HFF-Myc (cell line): ENCODE measurements at regions not wholly inside any gene's neighbourhood (a gene's known extent, or its start where the extent isn't known, plus 50 kb on each side); places are given as distances from the start of the nearest gene placed in this dataset.

Source experiments
- DNase-seq: peaks from one replicate; pipeline ENCODE4 v3.0.0-alpha.2; 2011; ENCODE audit warnings: low read depth; ENCODE audit errors: extremely low read depth
- H3K4me3 ChIP-seq: replicated peaks from 2 replicates; pipeline ENCODE4 v1.5.1; 2011; ENCODE audit warnings: low read depth, mild to moderate bottlenecking, control low read depth, low read length
- TF ChIP-seq, protein P1 (sequence below): IDR thresholded peaks from 2 replicates; pipeline ENCODE4 v1.5.1; 2012; ENCODE audit warnings: mild to moderate bottlenecking, low read depth, low read length, control low read depth; ENCODE audit errors: missing control alignments

DNA sequence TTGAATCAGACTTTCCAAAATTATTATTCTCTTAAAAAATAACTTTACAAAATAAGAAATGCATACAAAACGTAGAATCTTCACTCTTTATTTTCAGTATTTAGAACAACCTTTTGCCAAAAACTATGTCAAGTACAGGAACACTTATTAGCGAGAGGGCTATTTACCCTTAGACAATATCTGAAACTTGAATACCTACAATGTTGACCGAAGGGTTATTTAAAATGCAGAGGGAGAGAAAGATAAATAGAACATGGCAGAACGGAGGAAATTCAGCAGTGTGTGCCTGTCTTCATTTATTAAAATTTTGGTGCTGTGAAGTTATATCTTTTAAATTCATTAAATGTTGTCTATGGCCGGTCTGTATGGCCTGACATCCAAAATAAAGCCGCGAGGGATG, 198.8 kb downstream of the EFNB2 start:
- DNase-seq, result no peak
- no peak overlapping the region for H3K4me3 ChIP-seq
- TF ChIP-seq, protein P1, sequence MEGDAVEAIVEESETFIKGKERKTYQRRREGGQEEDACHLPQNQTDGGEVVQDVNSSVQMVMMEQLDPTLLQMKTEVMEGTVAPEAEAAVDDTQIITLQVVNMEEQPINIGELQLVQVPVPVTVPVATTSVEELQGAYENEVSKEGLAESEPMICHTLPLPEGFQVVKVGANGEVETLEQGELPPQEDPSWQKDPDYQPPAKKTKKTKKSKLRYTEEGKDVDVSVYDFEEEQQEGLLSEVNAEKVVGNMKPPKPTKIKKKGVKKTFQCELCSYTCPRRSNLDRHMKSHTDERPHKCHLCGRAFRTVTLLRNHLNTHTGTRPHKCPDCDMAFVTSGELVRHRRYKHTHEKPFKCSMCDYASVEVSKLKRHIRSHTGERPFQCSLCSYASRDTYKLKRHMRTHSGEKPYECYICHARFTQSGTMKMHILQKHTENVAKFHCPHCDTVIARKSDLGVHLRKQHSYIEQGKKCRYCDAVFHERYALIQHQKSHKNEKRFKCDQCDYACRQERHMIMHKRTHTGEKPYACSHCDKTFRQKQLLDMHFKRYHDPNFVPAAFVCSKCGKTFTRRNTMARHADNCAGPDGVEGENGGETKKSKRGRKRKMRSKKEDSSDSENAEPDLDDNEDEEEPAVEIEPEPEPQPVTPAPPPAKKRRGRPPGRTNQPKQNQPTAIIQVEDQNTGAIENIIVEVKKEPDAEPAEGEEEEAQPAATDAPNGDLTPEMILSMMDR, result no peak

GRCh38 chr13:106332621-106333020, 202.8 kb downstream of the EFNB2 start:
- DNase-seq, result no peak
- TF ChIP-seq, protein P1, result no peak

GRCh38 chr13:106331116-106331515, 204.3 kb downstream of the EFNB2 start:
- TF ChIP-seq, protein P1, result no peak
- H3K4me3 ChIP-seq, result no peak overlapping the region
- DNase-seq, result no peak

More at GRCh38 chr13:106332621-106333020, 202.8 kb downstream of the EFNB2 start:
- no peak overlapping the region for H3K4me3 ChIP-seq

- TF ChIP-seq, protein P1, result no peak
- H3K4me3 ChIP-seq, result no peak overlapping the region
- DNase-seq, result no peak
Measured at GRCh38 chr13:106329941-106330340, 205.5 kb downstream of the EFNB2 start.

DNA sequence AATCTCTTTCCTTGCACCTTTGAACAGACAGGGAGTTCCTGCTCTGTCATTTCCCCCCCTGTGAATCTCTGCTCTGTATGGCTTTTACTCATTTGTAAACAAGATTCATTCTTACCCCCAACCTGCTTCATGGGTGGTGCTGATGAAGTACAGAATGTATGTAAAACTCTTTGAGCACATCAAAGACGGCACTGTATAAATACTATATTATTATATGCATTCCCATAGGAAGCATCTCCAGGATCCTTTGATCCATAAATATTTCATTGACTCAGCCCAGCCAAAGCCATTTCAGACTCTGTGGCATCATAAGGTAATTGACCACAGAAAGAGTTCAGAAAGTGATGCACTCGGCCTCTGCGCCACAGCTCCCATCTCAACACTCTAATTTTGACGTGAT, 208.7 kb downstream of the EFNB2 start:
- DNase-seq, result no peak
- no peak overlapping the region for H3K4me3 ChIP-seq
- TF ChIP-seq, protein P1, result no peak

DNA sequence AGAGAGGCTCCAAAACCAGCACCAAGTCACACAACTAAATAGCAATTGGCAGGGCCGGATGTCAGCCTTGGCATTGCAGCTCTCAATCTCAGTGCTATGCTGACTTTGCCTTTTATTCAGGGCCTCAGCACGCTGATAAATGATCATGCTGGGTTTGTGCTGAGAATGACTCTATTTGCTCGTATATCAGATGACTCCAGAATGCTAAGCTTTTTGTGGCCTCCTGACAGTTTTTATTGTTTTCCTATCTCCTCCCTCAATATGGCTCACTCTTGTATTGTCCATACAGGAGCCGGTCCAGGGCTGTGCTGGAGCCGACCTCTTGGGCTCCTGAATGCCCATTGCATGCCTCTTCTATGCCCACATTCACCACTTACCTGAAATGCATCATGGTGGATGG, 211.0 kb downstream of the EFNB2 start:
- H3K4me3 ChIP-seq, result no peak overlapping the region
- no peak for DNase-seq
- TF ChIP-seq, protein P1, result no peak

DNA sequence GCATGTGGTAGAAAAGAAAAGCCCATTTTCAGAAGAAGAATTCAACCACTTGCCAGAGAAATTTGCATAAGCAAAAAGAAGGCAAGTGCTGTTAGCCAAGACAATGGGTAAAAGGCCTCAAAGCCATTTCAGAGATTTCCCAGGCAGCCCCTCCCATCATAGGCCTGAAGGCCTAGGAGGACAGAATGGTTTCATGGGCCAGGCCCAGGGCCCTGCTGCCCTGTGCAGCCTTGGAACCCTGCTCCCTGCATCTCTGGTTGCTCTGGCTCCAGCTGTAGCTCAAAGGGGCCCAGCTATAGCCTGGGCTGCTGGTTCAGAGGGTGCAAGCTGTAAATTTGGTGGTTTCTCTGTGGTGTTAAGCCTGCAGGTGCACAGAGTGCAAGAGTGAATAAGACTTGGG, 212.8 kb downstream of the EFNB2 start:
- no peak for DNase-seq
- TF ChIP-seq, protein P1, result no peak

More for the DNA sequence above, 212.8 kb downstream of the EFNB2 start:
- H3K4me3 ChIP-seq, result no peak overlapping the region
